K562 (cell line): ENCODE measurements at regions not wholly inside any gene's neighbourhood (a gene's known extent, or its start where the extent isn't known, plus 50 kb on each side); places are given as distances from the start of the nearest gene placed in this dataset.

Source experiments
- ATAC-seq: fragments of 200-7000 bp; cut with Tn5 transposase; 3 replicates; pipeline ENCODE4 v1.9.1; 2020; ENCODE audit warnings: moderate library complexity
- BruUV-seq: library from RNA; stranded (reverse); fragments of 400-500 nt; replicated peaks from 2 replicates; lab custom pipeline; 2021; lab: Mats Ljungman, UMichigan
- CTCF ChIA-PET: fragments of 300-600 bp; formaldehyde crosslinking; extraction: SDS; loops from one replicate; lab custom pipeline; 2021; ENCODE audit warnings: low intra/inter-chr PET ratio; lab: Yijun Ruan, JAX
- POLR2A ChIA-PET: fragments of 300-600, 350-650 bp; sonication (Branson Sonifier 250); formaldehyde crosslinking; extraction: SDS; loops from one replicate; lab custom pipeline; 2021; ENCODE audit warnings: antibody characterized with exemption, inconsistent platforms; lab: Yijun Ruan, JAX
- DNase-seq, 4 experiments: peaks; one replicate each; pipeline versions ENCODE4 v3.0.0 to v3.0.0-alpha.2; 2011 to 2018; ENCODE audit warnings: low spot score in 3 of 4, mixed read lengths in 3 of 4; ENCODE audit errors: extremely low read depth in 1 of 4
- FAIRE-seq: peaks from 2 replicates; lab custom pipeline; 2011; peaks lifted over from hg19 to GRCh38; lab: Jason Lieb, UNC
- H2AFZ ChIP-seq: 2 replicates; pipeline ENCODE4 v1.6.0; 2011; ENCODE audit warnings: low read depth, low read length, control low read depth, inconsistent platforms
- H3K27ac ChIP-seq: fragments of 200-600 bp; 3 replicates; pipeline ENCODE4 v1.8.0; 2011; ENCODE audit warnings: low read depth, mild to moderate bottlenecking, control low read depth, inconsistent platforms, low read length, moderate library complexity, mixed read lengths; ENCODE audit errors: extremely low read depth
- H3K27me3 ChIP-seq, 2 experiments: fragments of 300-600 bp in 1 of 2; 2 replicates in 1 of 2; 3 replicates in 1 of 2; pipeline versions ENCODE4 v1.6.0 to v1.8.0; 2011; ENCODE audit warnings: inconsistent platforms in 2 of 2, low read length in 2 of 2, mild to moderate bottlenecking in 1 of 2, mixed read lengths in 1 of 2, moderate library complexity in 1 of 2; ENCODE audit not compliant: control insufficient read depth in 2 of 2, insufficient read depth in 2 of 2
- H3K36me3 ChIP-seq: fragments of 300-600 bp; 3 replicates; pipeline ENCODE4 v1.8.0; 2011; ENCODE audit warnings: mild to moderate bottlenecking, low read length, inconsistent platforms; ENCODE audit not compliant: control insufficient read depth, insufficient read depth
- H3K4me1 ChIP-seq, 2 experiments: fragments of 200-600 bp in 1 of 2; replicated peaks in 1 of 2; 2 replicates in 1 of 2; 3 replicates in 1 of 2; pipeline versions ENCODE4 v1.5.1 to v1.8.0; 2011; ENCODE audit warnings: inconsistent platforms in 2 of 2, low read length in 2 of 2, mild to moderate bottlenecking in 1 of 2, mixed read lengths in 1 of 2, moderate library complexity in 1 of 2; ENCODE audit not compliant: control insufficient read depth in 2 of 2, insufficient read depth in 2 of 2
- H3K4me2 ChIP-seq: 2 replicates; pipeline ENCODE4 v1.6.1; 2011; ENCODE audit warnings: low read length, control low read depth, inconsistent platforms, mixed read lengths; ENCODE audit not compliant: insufficient read depth
- H3K4me3 ChIP-seq: fragments of 200-600 bp; sonication (generic), shearing (Covaris generic); 2 replicates; pipeline ENCODE4 v1.5.1; 2016; ENCODE audit warnings: control low read depth, inconsistent platforms
- H3K79me2 ChIP-seq: fragments of 200-600 bp; 3 replicates; pipeline ENCODE4 v1.8.0; 2011; ENCODE audit warnings: low read length, inconsistent platforms; ENCODE audit not compliant: control insufficient read depth, insufficient read depth
- H3K9ac ChIP-seq, 2 experiments: 2 replicates each; pipeline versions ENCODE4 v1.6.0 to v1.6.1; 2011; ENCODE audit warnings: low read depth in 2 of 2, low read length in 2 of 2, control low read depth in 1 of 2, inconsistent platforms in 1 of 2, mild to moderate bottlenecking in 1 of 2, mixed read lengths in 1 of 2; ENCODE audit not compliant: insufficient read depth in 1 of 2
- H3K9me1 ChIP-seq: one replicate; pipeline ENCODE4 v1.6.0; 2011; ENCODE audit warnings: inconsistent platforms, mild to moderate bottlenecking, low read length, moderate library complexity; ENCODE audit not compliant: control insufficient read depth, insufficient read depth
- H3K9me3 ChIP-seq: replicated peaks from 2 replicates; pipeline ENCODE4 v1.5.1; 2011; ENCODE audit warnings: low read depth, low read length, inconsistent platforms; ENCODE audit not compliant: control insufficient read depth, insufficient read depth
- H4K20me1 ChIP-seq: replicated peaks from 2 replicates; pipeline ENCODE4 v1.6.1; 2011; ENCODE audit warnings: low read length, inconsistent platforms, mixed read lengths; ENCODE audit not compliant: control insufficient read depth, insufficient read depth
- BCOR ChIP-seq: fragments of 450-650 bp; IDR thresholded peaks from 2 replicates; pipeline ENCODE4 v1.6.1; 2016
- CAMTA2 ChIP-seq: fragments of 250-450 bp; sonication (Bioruptor Pico); conservative IDR thresholded peaks from 2 replicates; pipeline ENCODE4 v1.5.1; 2022
- CEBPZ ChIP-seq: fragments of 150-350 bp; IDR thresholded peaks from 2 replicates; pipeline ENCODE4 v1.6.1; 2014; ENCODE audit warnings: low read depth, mild to moderate bottlenecking, low read length, borderline replicate concordance
- CSDE1 ChIP-seq, 2 experiments: fragments of 450-650 bp; IDR thresholded peaks; 2 replicates each; pipeline ENCODE4 v1.6.1; 2016; ENCODE audit warnings: mild to moderate bottlenecking in 1 of 2
- ETV1 ChIP-seq: fragments of 450-650 bp; conservative IDR thresholded peaks from 2 replicates; pipeline ENCODE4 v1.6.1; 2016; ENCODE audit warnings: missing genetic modification characterization, control low read depth, low read depth, missing compliant biosample characterization
- MTA3 ChIP-seq: fragments of 450-650 bp; formaldehyde crosslinking; IDR thresholded peaks from 2 replicates; pipeline ENCODE4 v1.6.1; 2017; ENCODE audit warnings: mild to moderate bottlenecking, borderline replicate concordance
- NFATC3 ChIP-seq: fragments of 450-650 bp; IDR thresholded peaks from 2 replicates; pipeline ENCODE4 v1.6.1; 2017; ENCODE audit warnings: mild to moderate bottlenecking
- NR2C2 ChIP-seq, 2 experiments: fragments of 200-800 bp in 1 of 2; sonication (Bioruptor generic) in 1 of 2; sonication (generic) in 1 of 2; formaldehyde crosslinking in 1 of 2; IDR thresholded peaks; 2 replicates each; pipeline versions ENCODE4 v1.6.1 to v1.8.0; 2016 to 2022; ENCODE audit warnings: mild to moderate bottlenecking in 1 of 2, missing compliant biosample characterization in 1 of 2, missing genetic modification characterization in 1 of 2, missing genetic modification reagents in 1 of 2
- PPARD ChIP-seq: fragments of 250-450 bp; sonication (Bioruptor Pico); IDR thresholded peaks from 2 replicates; pipeline ENCODE4 v1.8.0; 2022; ENCODE audit warnings: inconsistent platforms, mild to moderate bottlenecking, moderate library complexity
- SAFB2 ChIP-seq: fragments of 200-400 bp; formaldehyde crosslinking; IDR thresholded peaks from 2 replicates; pipeline ENCODE4 v1.6.1; 2018; ENCODE audit warnings: borderline replicate concordance, low read length, low read depth, moderate library complexity; ENCODE audit not compliant: severe bottlenecking
- TBL1XR1 ChIP-seq, 2 experiments: IDR thresholded peaks; 2 replicates each; pipeline ENCODE4 v1.6.1; 2012; ENCODE audit warnings: improper control_type of control experiment in 2 of 2, low read length in 2 of 2, mild to moderate bottlenecking in 1 of 2
- ZNF444 ChIP-seq: fragments of 250-450 bp; sonication (Bioruptor Pico); IDR thresholded peaks from 2 replicates; pipeline ENCODE4 v1.4.0; 2020; ENCODE audit warnings: mild to moderate bottlenecking, moderate library complexity
- ZNF512 ChIP-seq: IDR thresholded peaks from 2 replicates; pipeline ENCODE4 v1.6.1; 2016; ENCODE audit warnings: missing genetic modification characterization, missing compliant biosample characterization
- ZNF707 ChIP-seq: fragments of 250-450 bp; sonication (Bioruptor Pico); conservative IDR thresholded peaks from 2 replicates; pipeline ENCODE4 v1.8.0; 2022; ENCODE audit warnings: inconsistent platforms, mild to moderate bottlenecking, moderate library complexity
- in situ Hi-C: fragments of 300-500 bp; cut with MboI; formaldehyde crosslinking; loops from 4 replicates; pipeline ENCODE4 v1.15.0; 2018; ENCODE audit warnings: inconsistent platforms, mixed read lengths
- intact Hi-C: fragments of 100-400 bp; cut with micrococcal nuclease; formaldehyde crosslinking; loops from 2 replicates; pipeline ENCODE4 v1.14.2; 2022
- TF ChIP-seq, protein P1 (sequence below), 2 experiments: IDR thresholded peaks; 2 replicates each; pipeline ENCODE4 v1.6.1; 2011; ENCODE audit warnings: borderline replicate concordance in 1 of 2, control low read depth in 1 of 2, low read depth in 1 of 2, low read length in 1 of 2, mild to moderate bottlenecking in 1 of 2, mixed read lengths in 1 of 2, moderate library complexity in 1 of 2; ENCODE audit not compliant: insufficient read depth in 1 of 2, insufficient read length in 1 of 2, poor library complexity in 1 of 2, severe bottlenecking in 1 of 2; ENCODE audit errors: extremely low read depth in 1 of 2

- Histone ChIP-seq H4K20me1 (no peaks in the 10 kb centered on the region), H3K4me2 (no peak overlapping the region), H3K4me1 (no peaks in the 10 kb centered on the region), H3K4me3 (no peak overlapping the region), H3K27ac (no peak overlapping the region), H3K9me3 (no peaks in the 10 kb centered on the region), H2AFZ (no peak overlapping the region), H3K27me3 (no peaks in the 10 kb centered on the region), H3K9me1 (no peaks in the 10 kb centered on the region), H3K36me3 (no peaks in the 10 kb centered on the region), H3K9ac (no peak overlapping the region), H3K79me2 (no peaks in the 10 kb centered on the region)
- ChIA-PET CTCF (no interaction called here), POLR2A (no interaction called here)
- BruUV-seq, result no TSS peak
- TF ChIP-seq NFATC3 (no peak), ZNF707 (CRISPR knock-in tag) (no peak), CAMTA2 (no peak), MTA3 (no peak), SAFB2 (no peak), PPARD (no peak), BCOR (no peak), CEBPZ (no peak), ETV1 (no peak), ZNF512 (tag) (no peak), CSDE1 (IDR thresholded peaks at IDR 0.05) (no peak), ZNF444 (CRISPR knock-in tag) (no peak), TBL1XR1 (IDR thresholded peaks at IDR 0.05; ENCODE audit: low read length in 2 of 2) (no peak), NR2C2 (CRISPR knock-in tag; IDR thresholded peaks at IDR 0.05) (no peak), NR2C2 (tag; IDR thresholded peaks at IDR 0.05) (no peak)
- TF ChIP-seq, protein P1, sequence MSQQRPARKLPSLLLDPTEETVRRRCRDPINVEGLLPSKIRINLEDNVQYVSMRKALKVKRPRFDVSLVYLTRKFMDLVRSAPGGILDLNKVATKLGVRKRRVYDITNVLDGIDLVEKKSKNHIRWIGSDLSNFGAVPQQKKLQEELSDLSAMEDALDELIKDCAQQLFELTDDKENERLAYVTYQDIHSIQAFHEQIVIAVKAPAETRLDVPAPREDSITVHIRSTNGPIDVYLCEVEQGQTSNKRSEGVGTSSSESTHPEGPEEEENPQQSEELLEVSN (IDR thresholded peaks at IDR 0.05; ENCODE audit: borderline replicate concordance in 1 of 2, extremely low read depth in 1 of 2, insufficient read depth in 1 of 2, insufficient read length in 1 of 2, low read depth in 1 of 2, low read length in 1 of 2, poor library complexity in 1 of 2, severe bottlenecking in 1 of 2), result no peak
- in situ Hi-C loops, result no loop called here
- no peak for FAIRE-seq
- DNase-seq, result no peak
- intact Hi-C loops, result no loop called here
- no peak for ATAC-seq
Observed at GRCh38 chr5:125298258-125298657, 551.8 kb upstream of the ZNF608 start.
